Omental fat pad (tissue), 3 donors: ENCODE measurements at regions not wholly inside any gene's neighbourhood (a gene's known extent, or its start where the extent isn't known, plus 50 kb on each side); places are given as distances from the start of the nearest gene placed in this dataset.

ENCODE experiments used
- ATAC-seq: fragments of 150-250 bp; one replicate; pipeline ENCODE4 v1.9.1; 2016; ENCODE audit warnings: mild to moderate bottlenecking, moderate library complexity; ENCODE audit not compliant: low FRiP score
- DNase-seq: peaks from one replicate; pipeline ENCODE4 v3.0.0-alpha.2; 2019; ENCODE audit warnings: low spot score
- TF ChIP-seq, protein P1 (sequence below), 3 donors: fragments of 450-650 bp; IDR thresholded peaks; one replicate each; pipeline ENCODE4 v1.5.1; 2016 to 2017; ENCODE audit warnings: antibody characterized with exemption in 3 of 3, mild to moderate bottlenecking in 3 of 3, moderate library complexity in 2 of 3

DNA sequence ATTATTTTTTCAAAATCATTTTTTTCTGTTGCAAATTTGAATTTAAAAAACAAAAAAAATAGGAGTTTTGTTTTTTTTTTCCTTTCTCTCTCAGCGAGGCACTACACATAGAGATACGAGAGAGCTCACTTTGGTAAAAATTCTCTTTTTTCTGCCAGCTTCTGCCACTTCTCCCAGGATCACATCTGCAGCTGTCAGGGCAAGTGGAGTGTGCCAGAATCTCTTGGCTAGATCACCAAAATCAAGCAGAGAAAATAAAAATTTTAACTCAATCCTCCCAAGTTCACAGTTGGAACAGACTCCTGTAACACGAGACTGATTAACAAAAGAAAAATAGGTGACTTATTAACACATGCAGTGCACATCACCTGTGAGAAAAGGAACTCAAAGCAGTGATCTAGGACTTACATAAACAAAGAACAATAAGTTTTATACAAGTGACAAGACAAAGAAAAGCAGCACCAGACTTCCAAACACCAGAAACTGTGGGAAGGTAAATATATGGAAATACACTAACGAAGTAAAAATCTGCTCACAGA is 213.2 kb upstream of the ZFP42 start:
- no peak for DNase-seq
- TF ChIP-seq, protein P1, sequence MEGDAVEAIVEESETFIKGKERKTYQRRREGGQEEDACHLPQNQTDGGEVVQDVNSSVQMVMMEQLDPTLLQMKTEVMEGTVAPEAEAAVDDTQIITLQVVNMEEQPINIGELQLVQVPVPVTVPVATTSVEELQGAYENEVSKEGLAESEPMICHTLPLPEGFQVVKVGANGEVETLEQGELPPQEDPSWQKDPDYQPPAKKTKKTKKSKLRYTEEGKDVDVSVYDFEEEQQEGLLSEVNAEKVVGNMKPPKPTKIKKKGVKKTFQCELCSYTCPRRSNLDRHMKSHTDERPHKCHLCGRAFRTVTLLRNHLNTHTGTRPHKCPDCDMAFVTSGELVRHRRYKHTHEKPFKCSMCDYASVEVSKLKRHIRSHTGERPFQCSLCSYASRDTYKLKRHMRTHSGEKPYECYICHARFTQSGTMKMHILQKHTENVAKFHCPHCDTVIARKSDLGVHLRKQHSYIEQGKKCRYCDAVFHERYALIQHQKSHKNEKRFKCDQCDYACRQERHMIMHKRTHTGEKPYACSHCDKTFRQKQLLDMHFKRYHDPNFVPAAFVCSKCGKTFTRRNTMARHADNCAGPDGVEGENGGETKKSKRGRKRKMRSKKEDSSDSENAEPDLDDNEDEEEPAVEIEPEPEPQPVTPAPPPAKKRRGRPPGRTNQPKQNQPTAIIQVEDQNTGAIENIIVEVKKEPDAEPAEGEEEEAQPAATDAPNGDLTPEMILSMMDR (IDR thresholded peaks at IDR 0.05): no peak

DNA sequence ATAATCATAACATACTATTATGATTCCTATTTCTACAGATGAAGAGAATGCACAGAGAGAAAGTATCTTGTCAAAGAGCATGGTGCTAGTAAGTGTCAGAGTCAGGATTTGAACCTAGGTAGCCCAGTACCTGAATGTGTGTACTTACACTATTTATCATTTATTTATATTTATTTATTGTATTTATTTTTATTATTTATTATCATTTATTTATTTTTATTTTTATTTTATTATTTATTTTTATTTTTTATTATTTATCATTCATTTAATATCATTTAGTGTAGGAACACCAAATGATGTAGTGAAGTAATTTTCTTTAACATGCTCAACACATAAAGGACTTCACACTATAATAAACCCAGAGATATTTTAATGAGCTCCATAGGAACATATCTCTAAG is 209.4 kb upstream of the ZFP42 start:
- no peak for DNase-seq
- TF ChIP-seq, protein P1 (IDR thresholded peaks at IDR 0.05): no peak
- no peak for ATAC-seq

More for the DNA sequence above, 213.2 kb upstream of the ZFP42 start:
- no peak for ATAC-seq

DNA sequence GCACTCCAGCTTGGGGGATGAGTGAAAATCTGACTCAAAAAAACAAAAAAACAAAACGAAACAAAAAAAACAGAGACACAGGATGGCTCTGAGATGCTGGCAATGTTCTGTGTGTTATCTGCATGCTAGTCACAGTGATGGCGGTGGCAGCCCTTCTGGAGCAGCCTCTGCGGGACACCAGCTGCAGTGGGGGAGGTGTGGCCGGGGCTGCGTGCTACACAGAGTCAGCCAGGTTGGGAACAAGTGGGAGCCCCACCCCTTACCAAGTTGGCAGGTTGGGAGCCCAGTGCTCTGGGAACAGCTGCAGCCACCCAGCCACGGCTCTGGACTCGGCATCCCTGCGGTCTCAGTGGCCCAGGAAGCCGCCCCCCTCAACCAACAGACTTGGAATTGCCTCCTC is 206.5 kb upstream of the ZFP42 start:
- ATAC-seq (no peak), DNase-seq (no peak)
- TF ChIP-seq, protein P1 (IDR thresholded peaks at IDR 0.05): no peak

DNA sequence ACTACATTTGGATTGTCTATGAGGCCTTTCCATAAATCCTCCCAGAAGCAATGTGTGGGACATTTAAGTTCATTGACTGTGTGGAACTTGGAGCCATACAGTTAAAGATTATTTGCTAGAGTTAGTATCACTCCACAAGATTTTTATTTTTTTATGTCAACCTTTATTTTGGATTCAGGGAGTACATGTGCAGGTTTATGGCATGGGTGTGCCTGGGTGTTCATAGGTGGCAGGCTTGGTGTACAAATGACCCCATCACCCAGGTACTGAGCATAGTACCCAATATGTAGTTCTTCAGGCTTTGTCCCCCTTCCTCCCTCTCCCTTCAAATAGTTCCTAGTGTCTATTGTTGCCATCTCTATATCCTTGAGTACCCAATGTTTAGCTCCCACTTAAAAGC is 199.8 kb upstream of the ZFP42 start:
- DNase-seq (no peak), ATAC-seq (no peak)
- TF ChIP-seq, protein P1 (IDR thresholded peaks at IDR 0.05): no peak

DNA sequence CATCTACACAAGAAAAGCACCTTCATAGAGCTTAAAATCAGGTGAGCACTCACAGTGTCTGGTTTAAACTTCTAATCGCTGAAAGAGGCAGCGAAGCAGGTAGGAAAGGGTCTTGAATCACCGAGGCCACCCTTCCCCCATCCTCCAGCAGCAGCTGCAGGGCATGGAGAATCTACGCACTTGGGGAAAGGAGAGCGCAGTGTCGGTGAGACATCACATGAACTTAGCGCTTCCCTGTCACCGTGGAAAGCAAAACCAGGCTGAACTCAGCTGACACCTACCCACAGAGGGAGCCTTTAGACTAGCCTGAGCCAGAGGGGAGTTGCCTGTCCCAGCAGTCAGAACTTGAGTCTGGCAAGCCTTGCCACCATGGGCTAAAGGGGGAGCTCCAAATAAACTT is 197.2 kb upstream of the ZFP42 start:
- ATAC-seq (no peak), DNase-seq (no peak)
- TF ChIP-seq, protein P1 (IDR thresholded peaks at IDR 0.05): no peak

DNA sequence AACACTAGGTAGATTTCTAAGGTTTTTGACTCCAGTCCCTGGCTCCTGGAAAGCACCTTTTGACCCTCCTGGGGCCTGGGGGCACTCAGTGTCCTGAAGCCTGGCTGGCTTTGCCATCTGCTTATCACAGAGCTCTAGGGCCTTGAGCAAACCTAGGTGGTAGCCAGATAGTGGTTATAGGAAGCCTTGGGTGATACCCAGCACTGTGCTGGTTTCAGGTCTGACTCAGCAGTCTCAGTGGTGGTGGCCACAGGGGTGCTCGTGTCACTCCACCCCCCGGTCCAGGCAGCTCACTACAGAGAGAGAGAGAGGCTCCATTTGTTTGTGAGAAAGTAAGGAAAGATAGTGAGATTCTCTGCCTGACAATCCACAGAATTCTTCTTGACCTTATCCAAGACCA is 195.8 kb upstream of the ZFP42 start:
- TF ChIP-seq, protein P1 (IDR thresholded peaks at IDR 0.05): no peak
- ATAC-seq (no peak), DNase-seq (no peak)

DNA sequence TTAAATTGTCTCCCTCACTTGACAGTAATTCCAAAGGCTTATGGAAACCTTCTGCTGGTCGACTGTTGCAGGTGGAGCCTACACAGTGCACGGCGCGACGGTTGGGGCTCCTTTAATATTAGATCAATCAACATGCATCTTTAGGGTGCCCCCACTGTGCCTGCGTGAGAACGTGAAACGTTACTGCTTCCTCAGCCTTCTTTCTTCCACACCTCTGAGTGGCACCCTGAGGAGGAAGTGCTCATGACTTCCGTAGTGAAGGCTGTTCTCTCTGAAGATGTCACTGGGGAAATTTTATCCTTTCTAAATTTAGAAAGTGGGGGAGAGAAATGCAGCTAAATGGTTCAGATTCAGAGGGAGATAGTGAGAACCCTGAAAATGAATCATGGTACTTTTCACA is 184.0 kb upstream of the ZFP42 start:
- TF ChIP-seq, protein P1 (IDR thresholded peaks at IDR 0.05): no peak
- DNase-seq: no peak
- no peak for ATAC-seq
